ENCODE measurements at regions not wholly inside any gene's neighbourhood (a gene's known extent, or its start where the extent isn't known, plus 50 kb on each side); places are given as distances from the start of the nearest gene placed in this dataset.
"Not testable (repeated sequence)": the region's sequence is repeated elsewhere in the genome, so short reads cannot be mapped to it uniquely, and the experiment has no call there.

DNA sequence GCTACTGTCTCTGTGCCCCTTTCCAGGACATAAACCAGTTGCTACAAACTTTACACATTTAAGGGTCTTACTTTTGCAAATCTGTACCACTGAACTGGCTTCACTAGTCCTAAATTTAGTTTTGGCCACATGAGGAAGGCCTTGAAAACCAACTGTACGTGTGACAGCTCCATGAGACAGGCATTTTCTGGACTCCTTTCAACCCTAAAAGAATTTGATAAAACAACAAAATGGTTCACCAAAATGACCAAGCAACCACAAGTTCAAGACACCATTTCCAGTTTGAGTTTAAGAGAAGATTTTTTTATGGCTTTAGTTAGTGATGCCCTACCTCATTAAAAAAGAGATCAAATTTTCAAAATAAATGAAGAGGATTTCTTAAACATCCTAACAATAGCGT, 246.4 kb downstream of the ZNF674 start:
- no peak for DNase-seq (ENCODE audit: low spot score)

DNA sequence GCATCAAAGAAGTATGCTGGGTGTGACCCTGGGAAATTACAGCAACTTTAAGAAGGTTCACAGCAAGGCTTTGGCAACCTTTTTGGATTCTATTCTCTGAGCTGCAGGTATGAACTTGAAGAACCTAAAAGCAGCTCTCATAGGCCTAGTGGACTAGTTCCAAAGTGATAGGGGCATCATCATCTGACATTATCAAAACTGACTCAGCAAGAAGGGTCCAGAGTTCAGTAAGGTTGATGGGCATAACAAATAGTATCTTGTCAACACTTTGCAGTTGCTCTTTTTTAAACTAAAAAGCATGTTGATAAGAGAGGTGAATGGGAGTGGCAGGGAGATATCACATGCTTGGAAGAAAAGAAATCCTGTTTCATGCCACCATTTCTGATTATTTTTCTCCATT, 249.3 kb downstream of the ZNF674 start:
- no peak for DNase-seq (ENCODE audit: low spot score)

DNA sequence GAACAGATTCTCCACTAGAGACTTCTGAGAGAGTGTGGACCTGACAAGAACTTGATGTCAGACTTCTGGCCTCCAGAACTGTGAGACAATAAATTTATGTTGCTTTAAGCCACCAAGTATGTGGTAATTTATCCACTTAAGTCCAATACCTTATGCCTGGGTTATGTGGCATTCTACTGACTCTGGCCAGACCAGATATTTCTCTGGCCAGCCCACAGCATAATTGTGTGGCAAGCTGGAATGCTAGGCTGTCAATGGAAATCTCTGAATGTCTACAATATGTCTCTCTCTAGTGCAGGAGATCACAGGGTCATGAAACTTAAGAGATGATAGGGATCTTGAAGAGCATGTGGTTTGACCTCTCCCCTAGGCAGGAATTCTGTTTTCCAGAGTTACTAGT, 251.0 kb downstream of the ZNF674 start:
- DNase-seq (ENCODE audit: low spot score) = no peak

DNA sequence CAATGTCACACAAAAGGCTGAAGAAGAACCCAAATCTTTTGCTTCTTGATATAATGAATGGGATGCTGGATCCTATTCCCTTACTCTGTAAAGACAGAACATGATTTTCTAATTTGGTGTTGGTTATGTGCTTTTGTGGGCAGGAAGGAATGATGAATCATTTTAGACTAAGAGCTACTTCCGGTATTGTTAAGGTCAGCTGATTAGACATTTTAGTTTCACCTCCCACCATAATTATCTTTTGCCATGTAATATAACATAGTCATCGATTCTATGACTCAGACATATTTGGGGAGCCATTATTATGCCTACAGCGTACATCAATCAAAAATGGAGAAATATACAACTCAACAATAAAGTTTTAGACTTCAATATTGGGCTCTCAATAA, 265.3 kb downstream of the ZNF674 start:
- DNase-seq (ENCODE audit: low spot score) = no peak

DNA sequence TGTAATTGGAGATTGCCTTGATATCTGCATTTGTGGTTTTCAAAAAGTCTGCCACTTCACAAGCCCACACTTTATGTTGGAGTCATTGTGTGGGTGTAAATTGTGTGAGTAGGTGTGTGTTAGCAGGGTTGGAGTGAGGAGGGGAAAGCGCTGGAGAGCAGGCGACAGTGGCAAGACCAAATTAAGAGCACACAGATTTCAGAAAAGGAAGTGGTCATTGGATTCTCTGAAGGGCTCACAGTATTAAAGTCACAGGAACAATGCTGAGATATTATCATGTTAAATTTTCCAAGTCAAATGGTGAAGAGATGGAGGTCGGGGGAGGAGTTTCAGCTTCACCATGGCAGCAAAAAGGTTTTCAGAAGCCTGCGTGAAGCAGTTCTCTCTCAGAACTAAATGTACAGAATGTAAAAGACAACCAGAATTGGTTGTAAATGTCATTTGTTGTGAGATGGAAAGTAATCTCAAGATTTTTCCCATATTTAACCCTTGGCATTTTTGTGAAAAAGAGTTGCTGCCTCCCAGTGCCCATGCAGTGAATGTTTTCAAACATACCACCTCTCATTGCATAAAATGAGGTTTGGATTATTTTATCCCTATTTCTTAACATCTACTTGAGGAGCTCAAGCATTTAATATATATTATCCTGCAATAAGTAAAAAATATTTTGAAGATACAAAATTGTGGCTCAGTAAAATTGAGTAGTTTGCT, 265.9 kb downstream of the ZNF674 start:
- no peak for DNase-seq (ENCODE audit: low spot score)

DNA sequence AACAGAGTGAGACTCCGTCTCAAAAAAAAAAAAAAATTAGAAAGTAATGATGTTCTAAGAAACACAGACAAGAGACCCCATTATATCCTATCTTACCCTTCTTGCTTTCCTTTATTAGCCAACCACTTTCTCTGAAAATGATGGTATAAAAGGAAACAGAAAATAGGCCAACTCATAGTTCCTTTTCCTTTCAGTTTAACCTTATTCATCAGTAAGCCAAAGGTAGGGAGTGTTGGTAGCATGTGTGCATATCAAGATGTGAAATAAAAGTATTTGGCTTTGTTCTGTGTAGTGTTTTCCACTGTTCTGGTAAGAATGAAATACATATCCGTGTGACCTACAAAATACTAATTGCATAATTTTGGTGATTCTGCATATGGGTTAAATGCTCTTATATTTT, 266.6 kb downstream of the ZNF674 start:
- no peak for DNase-seq (ENCODE audit: low spot score)

DNA sequence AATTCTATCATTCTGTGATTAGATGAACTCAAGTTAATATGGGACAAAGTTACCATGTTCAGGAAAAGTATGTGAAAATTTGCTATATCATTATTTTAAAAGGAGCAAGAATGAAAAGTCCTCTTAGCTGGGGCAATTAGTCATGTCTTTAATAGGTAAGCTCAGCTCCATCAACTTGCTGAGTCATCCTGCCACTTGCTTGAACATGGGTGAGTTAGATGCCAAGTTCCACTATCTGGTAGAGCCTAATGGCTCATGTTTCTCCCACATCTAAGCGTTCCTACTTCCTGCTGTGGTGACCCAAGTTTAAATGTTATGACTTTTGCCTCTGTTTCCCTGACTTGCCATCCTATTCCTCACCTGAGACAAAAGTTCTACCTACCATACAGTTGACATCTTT, 276.8 kb downstream of the ZNF674 start:
- DNase-seq (ENCODE audit: low spot score) = peak; percentile 47

DNA sequence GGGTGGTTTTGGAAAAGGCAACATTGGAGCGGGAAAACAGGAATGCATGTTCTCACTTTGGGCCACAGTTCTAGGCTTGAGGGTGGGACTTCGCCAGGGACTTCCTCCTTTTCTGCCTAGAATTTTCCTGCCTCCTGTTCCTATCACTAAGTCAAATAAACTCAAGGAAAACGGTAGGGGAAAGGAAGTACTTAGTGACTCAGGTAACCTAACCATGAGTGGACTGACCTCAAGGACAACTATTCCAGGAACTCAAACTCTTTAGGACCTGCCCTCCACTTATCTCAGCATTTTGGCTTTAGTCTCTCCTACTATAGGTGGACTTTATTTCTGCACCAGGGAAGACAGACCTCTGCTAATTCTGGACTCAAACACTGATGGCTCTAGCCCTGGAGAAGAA, 281.7 kb downstream of the ZNF674 start:
- no peak for DNase-seq (ENCODE audit: low spot score)

DNA sequence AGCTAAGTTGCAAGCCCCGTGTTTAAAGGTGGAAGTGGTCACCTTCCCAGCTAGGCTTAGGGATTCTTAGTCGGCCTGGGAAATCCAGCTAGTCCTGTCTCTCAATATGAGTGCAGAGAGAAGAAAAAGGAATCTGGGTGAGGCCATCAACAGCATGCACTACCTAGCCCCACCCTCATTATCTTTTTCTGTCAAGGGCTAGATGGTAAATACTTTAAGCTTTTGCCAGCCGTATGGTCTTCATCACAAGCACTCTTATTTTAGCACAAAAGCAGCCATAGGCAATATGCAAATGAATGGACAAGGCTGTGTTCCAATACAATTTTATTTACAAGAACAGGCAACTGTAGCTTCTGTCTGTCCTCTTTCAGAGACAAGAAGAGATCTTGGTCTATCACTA, 282.9 kb downstream of the ZNF674 start:
- DNase-seq (ENCODE audit: low spot score) = no peak

DNA sequence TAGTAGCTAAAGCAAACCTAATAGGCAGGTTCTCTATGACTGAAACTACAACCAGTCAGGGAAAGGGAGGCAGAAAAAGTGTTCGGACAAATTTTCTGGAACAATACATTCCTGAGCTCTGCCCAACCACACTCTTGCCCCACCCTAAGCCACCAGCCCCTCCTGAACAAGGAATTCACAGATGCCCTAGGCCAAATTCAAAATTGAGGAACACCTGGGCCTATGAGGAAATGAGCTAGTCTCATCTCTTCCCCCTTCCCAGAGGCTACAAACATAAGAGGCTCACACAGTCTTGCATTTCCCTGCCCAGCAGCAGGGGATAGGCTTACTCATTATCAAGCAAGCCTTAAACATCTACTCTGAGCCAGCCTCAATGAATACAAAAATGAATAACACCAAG, 284.7 kb downstream of the ZNF674 start:
- no peak for DNase-seq (ENCODE audit: low spot score)

DNA sequence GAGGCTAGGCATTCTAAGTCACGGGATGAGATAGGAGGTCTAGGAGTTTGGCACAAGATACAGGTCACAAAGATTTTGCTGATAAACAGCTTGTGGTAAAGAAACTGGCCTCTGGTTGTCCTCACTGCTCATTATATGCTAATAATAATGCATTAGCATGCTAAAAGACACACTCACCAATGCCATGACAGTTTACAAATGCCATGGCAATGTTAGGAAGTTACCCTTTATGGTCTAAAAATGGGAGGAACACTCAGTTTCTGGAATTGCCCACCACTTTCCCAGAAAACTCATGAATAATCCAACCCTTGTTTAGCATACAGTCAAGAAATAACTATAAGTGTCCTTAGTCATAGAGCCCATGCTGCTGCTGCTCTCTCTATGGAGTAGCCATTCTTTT, 286.9 kb downstream of the ZNF674 start:
- DNase-seq (ENCODE audit: low spot score) = no peak

DNA sequence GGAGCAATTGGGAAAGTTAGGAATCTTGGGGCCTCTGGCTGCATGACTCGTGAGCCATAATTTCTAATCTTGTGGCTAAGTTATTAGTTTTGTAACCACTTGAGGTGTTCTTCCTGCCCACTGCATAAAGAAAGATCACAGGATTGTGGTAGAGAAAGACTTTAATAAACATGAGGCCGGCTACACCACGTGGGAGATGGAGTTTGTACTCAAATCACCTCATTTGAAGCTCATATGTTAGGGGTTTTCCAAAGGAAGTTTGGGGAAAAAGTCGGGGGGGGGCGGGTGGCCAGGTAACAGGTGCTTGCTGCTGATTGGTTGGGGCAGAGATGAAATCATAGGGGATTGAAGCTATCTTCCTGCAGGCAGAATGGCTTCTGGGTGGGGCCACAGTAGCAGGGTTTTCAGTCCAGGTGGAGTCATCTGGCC, 287.8 kb downstream of the ZNF674 start:
- DNase-seq (ENCODE audit: low spot score) = no peak

DNA sequence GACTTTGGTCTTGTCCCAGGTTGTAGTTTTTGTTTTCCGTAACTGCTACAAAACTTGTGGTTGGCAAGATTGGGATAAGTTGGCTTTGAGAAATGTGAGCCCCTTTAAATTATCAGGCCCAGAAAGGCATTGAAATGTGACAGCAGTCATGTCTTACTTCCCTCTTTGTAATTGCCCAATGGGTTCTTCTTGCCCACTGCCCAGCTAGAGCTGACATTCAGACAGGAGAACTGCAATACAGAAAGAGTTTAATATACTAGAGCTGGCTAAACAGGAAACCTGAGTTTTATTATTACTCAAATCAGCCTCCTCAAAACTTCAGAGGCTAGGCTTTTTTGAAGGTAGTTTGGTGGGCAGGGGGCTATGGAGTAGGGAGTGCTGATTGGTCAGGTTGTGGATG, 288.3 kb downstream of the ZNF674 start:
- no peak for DNase-seq (ENCODE audit: low spot score)

DNA sequence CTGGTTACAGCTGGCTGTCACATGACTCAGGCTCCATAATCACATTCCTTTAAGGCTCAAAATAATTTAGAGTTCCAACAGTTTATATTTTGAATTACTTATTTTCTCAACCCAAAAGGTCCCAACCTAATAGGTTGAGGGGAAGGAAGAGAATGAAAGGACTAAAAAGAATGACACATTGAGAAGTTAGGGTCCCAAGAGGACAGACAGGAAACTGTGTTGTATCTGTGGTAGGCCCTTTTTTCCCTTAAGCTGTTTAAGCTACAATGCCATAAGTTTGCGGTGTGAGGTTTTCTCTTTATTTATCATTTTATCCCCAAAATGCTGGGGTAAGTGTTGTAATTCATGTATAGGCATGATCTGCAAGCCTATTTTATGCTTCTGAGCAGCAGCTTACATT, 290.2 kb downstream of the ZNF674 start:
- DNase-seq (ENCODE audit: low spot score) = no peak

DNA sequence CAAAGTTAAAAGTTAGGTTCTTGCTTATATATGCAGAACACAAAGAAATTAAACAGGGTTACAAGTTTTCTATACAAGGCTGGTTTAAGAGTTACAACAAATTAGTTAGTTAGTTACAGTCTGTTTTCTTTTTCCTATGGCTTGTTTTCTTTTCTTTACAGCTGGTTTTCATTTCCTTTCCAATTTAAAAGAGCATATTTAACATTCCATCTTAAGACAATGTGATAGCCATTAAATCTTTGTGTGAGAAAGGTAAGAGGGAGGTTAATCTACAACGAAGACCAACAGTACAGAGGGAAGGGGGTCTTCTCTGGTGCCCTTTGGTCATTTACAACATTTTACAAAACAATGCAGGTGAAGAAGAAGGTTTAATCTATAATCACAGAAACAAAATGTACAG, 290.6 kb downstream of the ZNF674 start:
- no peak for DNase-seq (ENCODE audit: low spot score)

DNA sequence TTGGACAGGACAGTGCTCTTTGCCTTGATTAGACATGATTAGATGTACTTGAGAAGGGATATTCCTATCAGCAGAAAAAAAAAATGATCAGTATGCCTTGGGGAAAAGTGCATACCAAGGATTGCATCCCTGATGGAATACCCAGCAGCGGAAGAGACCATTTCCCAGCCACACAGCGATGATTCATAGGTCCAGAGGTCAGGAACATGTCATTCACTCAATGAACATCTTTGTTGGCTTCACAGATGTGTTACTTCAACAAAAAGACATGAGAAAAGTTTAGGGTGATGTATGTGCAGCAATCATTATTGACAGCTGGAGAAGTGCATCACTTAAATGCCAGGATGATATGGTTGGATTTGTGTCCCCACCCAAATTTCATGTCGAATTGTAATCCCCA, 293.5 kb downstream of the ZNF674 start:
- no peak for DNase-seq (ENCODE audit: low spot score)

DNA sequence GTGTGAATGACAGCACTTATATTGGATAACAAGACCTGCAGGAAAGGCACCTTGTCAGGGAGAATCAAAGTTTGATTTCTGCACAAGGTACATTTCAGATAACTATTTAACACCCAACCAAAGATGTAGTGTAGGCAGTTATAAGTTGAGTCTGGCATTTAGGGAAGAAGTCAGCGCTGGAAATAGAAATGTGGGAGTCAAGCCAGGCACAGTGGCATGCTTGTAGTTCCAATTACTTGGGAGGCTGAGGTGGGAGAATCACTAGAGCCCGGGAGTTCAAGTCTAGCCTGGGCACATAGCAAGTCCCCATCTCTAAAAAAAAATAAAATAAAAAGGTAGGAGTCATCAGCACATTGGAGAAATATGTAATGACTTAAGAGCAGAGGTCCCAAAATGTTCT, 295.1 kb downstream of the ZNF674 start:
- DNase-seq (ENCODE audit: low spot score) = no peak

DNA sequence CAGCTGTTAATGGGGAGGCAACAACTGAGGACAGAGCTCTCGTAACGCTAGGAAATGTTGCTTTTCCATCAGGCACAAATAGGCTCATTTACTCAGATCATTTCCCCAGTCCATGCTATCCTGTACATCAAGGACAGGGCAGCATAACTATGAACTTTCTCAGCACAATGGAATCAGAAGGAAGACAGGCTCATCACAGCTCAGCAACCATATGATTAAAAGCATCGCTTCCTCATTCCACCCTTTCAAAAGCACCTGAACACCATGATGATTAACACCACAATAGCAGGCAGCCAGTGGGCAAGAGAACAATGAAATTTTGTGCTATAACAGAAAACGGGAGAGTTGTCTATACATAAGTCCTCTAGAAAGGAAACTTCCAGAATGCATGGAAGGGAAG, 297.8 kb downstream of the ZNF674 start:
- no peak for DNase-seq (ENCODE audit: low spot score)

DNA sequence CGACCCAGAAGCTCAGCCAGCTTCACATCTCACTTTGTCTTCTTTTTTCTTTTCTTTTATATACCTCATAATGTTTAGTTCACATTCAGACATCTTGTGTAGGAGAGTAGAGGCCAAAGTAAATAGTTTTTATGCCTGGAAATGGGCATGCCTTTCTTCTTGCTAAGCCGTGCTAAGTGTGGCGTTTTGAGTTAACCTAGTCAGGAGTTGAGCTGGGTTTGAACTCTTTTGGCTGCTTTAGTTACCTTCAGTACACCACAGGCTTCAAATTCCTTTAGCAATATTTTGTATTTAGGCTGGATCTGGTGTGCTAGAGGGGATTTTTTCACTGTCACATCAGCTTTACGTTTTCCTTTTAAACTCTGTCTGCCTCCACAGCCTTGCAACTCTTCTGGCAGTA, 300.8 kb downstream of the ZNF674 start:
- no peak for DNase-seq (ENCODE audit: low spot score)

DNA sequence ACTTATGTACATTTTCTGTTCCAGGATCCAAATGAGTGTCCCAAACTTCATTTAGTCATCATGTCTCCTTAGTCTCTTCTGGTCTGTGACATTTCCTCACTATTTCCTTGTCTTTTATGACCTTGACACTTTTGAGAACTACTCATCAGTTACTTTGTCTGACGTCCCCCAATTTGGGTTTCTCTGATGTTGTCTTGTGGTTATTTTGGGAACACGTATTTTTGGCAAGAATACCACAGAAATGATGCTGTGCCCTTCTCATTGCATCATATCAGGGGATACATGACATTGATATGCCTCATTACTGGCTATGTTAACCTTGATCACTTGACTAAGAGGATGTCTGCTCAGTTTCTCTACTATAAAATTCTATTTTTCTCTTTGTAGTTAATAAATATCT, 308.8 kb downstream of the ZNF674 start:
- DNase-seq (ENCODE audit: low spot score) = no peak

DNA sequence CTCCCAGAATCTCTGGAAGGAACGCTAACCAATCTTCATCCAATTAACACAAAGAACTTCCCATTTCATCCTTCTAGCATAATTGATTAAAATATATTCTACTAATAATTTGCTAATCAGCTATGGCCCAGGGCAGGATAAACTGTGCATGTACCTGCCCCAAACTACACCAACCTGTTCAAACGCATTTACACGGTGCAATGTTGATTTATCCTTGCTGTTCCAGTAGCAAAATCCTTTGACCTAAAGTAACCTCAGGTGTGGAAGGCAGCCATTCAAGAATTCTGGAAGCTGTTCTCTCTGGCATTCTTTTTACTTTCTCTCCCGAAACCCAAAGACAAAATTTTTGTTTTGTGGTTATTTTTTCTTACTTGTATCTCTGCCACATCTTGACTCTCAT, 309.4 kb downstream of the ZNF674 start:
- DNase-seq (ENCODE audit: low spot score) = no peak

DNA sequence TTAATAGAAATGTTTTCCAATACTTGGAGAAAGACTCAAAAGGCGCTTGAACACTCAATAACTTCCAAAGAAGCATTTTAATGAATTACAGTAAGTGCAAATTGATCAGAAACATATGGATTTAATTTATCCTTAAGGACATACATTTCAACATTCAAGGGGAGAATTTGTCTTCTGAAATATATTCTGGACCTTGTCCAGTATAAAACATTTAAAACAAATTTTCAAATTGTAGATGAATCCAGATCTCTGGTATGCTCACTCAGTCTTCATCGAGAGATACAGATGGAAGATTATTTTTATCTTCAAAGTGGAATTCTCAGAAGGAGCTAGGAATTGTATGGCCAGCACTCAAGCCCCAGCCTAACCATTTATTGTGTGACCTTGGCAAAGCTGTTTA, 310.4 kb downstream of the ZNF674 start:
- no peak for DNase-seq (ENCODE audit: low spot score)

DNA sequence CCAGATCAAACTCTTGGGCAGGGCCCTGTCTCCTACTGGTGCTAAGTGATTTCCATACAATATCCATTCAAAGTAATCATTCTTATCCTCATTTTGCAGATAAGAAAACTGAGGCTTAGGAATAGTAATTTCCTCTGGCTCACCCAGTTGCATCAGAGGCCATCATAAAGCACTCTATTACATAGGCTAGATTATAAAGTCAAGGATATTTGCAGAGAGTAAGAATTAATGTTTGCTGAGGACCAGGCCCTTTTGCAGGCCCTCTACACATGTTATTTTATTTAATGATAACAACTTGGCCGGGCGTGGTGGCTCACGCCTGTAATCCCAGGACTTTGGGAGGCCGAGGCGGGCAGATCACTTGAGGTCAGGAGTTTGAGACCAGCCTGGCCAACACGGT, 316.8 kb downstream of the ZNF674 start:
- DNase-seq (ENCODE audit: low spot score) = no peak

DNA sequence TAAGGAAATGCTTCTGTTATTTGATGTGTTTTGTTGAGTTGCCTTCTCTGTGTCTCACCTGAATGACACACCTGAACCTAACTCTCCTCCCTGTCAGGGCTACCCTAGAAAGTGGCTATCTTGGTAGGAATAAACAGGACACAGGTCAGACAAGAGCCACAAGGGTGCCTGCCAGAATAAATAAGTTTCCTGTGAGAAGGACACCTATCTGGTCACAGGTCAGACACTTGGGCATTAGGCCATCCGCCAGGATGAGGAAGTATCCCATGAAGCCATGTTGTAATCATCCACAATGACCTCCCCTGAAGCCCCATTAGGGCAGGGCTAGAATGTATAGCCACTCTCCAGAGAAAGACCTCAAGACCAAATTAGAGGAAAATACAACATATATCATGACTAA, 318.8 kb downstream of the ZNF674 start:
- no peak for DNase-seq (ENCODE audit: low spot score)

DNA sequence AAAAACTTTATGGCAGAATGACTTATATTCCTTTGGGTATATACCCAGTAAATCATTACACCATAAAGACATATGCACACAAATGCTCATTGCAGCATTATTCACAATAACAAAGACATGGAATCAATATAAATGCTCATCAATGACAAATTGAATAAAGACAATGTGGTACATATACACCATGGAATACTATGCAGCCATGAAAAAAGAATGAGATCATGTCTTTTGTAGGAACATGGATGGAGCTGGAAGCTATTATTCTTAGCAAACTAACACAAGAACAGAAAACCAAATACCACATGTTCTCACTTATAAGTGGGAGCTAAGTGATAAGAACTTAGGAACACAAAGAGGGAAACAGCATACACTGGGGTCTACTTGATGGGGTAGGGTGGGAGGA, 321.7 kb downstream of the ZNF674 start:
- not testable (repeated sequence) for DNase-seq (ENCODE audit: low spot score)
